ENCODE measurements at regions not wholly inside any gene's neighbourhood (a gene's known extent, or its start where the extent isn't known, plus 50 kb on each side); places are given as distances from the start of the nearest gene placed in this dataset.

- TF ChIP-seq CTCF (IDR thresholded peaks at IDR 0.05) (no peak), POLR2A (IDR thresholded peaks at IDR 0.05; ENCODE audit: low read depth) (no peak)
These were observed 78.5 kb upstream of the ZNF717 start for GRCh38 chr3:75863878-75864277.

Data from esophagus muscularis mucosa (tissue), 3 donors.